SK-N-SH treated with all-trans-retinoic acid at 6 μM for 48 hours (cell line): ENCODE measurements at regions not wholly inside any gene's neighbourhood (a gene's known extent, or its start where the extent isn't known, plus 50 kb on each side); places are given as distances from the start of the nearest gene placed in this dataset.
"Not testable (repeated sequence)": the region's sequence is repeated elsewhere in the genome, so short reads cannot be mapped to it uniquely, and the experiment has no call there.

Experiments
- ATAC-seq: fragments of 200-7000 bp; cut with Tn5 transposase; 3 replicates; pipeline ENCODE4 v1.9.1; 2020; ENCODE audit warnings: mild to moderate bottlenecking, moderate library complexity
- ARNTL ChIP-seq: fragments of 450-650 bp; formaldehyde crosslinking; IDR thresholded peaks from 2 replicates; pipeline ENCODE4 v1.5.0; 2020; ENCODE audit warnings: low read depth, mild to moderate bottlenecking, moderate library complexity, borderline replicate concordance
- CREB5 ChIP-seq: fragments of 250-450 bp; sonication (Bioruptor Pico); IDR thresholded peaks from 2 replicates; pipeline ENCODE4 v1.5.1; 2020; ENCODE audit warnings: low read depth, mild to moderate bottlenecking, moderate library complexity
- CSDC2 ChIP-seq: fragments of 250-450 bp; sonication (Bioruptor Pico); IDR thresholded peaks from 2 replicates; pipeline ENCODE4 v1.5.0; 2020; ENCODE audit warnings: mild to moderate bottlenecking, moderate library complexity
- CSRNP3 ChIP-seq: fragments of 250-450 bp; sonication (Bioruptor Pico); IDR thresholded peaks from 2 replicates; pipeline ENCODE4 v1.5.1; 2021; ENCODE audit warnings: mild to moderate bottlenecking, moderate library complexity
- ESRRG ChIP-seq: fragments of 250-450 bp; sonication (Bioruptor Pico); IDR thresholded peaks from 2 replicates; pipeline ENCODE4 v1.6.1; 2021; ENCODE audit warnings: mild to moderate bottlenecking
- GLIS3 ChIP-seq: fragments of 250-450 bp; sonication (Bioruptor Pico); IDR thresholded peaks from 2 replicates; pipeline ENCODE4 v1.5.0; 2020; ENCODE audit warnings: mild to moderate bottlenecking, moderate library complexity
- ISL1 ChIP-seq: fragments of 250-450 bp; sonication (Bioruptor Pico); IDR thresholded peaks from 2 replicates; pipeline ENCODE4 v2.1.2; 2022; ENCODE audit warnings: mild to moderate bottlenecking, moderate library complexity
- OSR1 ChIP-seq: fragments of 250-450 bp; sonication (Bioruptor Pico); IDR thresholded peaks from 2 replicates; pipeline ENCODE4 v1.8.0; 2022; ENCODE audit warnings: moderate library complexity, mild to moderate bottlenecking, inconsistent platforms
- POU6F1 ChIP-seq: fragments of 250-450 bp; sonication (Bioruptor Pico); IDR thresholded peaks from 2 replicates; pipeline ENCODE4 v1.8.0; 2021; ENCODE audit warnings: low read depth, mild to moderate bottlenecking, moderate library complexity, borderline replicate concordance
- PPARA ChIP-seq: fragments of 250-450 bp; sonication (Bioruptor Pico); IDR thresholded peaks from 2 replicates; pipeline ENCODE4 v1.5.0; 2020; ENCODE audit warnings: mild to moderate bottlenecking, borderline replicate concordance
- RARB ChIP-seq: fragments of 250-450 bp; sonication (Bioruptor Pico); IDR thresholded peaks from 2 replicates; pipeline ENCODE4 v1.8.0; 2021; ENCODE audit warnings: mild to moderate bottlenecking, moderate library complexity
- TCF4 ChIP-seq: fragments of 250-450 bp; sonication (Bioruptor Pico); IDR thresholded peaks from 2 replicates; pipeline ENCODE4 v1.8.0; 2021; ENCODE audit warnings: mild to moderate bottlenecking, moderate library complexity, borderline replicate concordance
- TOX ChIP-seq: fragments of 250-450 bp; sonication (Bioruptor Pico); IDR thresholded peaks from 2 replicates; pipeline ENCODE4 v1.8.0; 2021; ENCODE audit warnings: mild to moderate bottlenecking, moderate library complexity, borderline replicate concordance
- TSHZ2 ChIP-seq: fragments of 250-450 bp; sonication (Bioruptor Pico); IDR thresholded peaks from 2 replicates; pipeline ENCODE4 v1.5.0; 2020; ENCODE audit warnings: mild to moderate bottlenecking, moderate library complexity
- ZC3H10 ChIP-seq: fragments of 250-450 bp; sonication (Bioruptor Pico); IDR thresholded peaks from 2 replicates; pipeline ENCODE4 v1.5.1; 2021; ENCODE audit warnings: mild to moderate bottlenecking, moderate library complexity
- ZFP3 ChIP-seq: fragments of 250-450 bp; sonication (Bioruptor Pico); IDR thresholded peaks from 2 replicates; pipeline ENCODE4 v1.5.0; 2020; ENCODE audit warnings: mild to moderate bottlenecking, moderate library complexity
- ZFP30 ChIP-seq: fragments of 450-650 bp; formaldehyde crosslinking; IDR thresholded peaks from 2 replicates; pipeline ENCODE4 v1.5.0; 2022; ENCODE audit warnings: mild to moderate bottlenecking, moderate library complexity
- ZNF565 ChIP-seq: fragments of 450-650 bp; formaldehyde crosslinking; conservative IDR thresholded peaks from 2 replicates; pipeline ENCODE4 v1.5.0; 2020; ENCODE audit warnings: low read depth, mild to moderate bottlenecking, moderate library complexity
- ZNF8 ChIP-seq: fragments of 450-650 bp; formaldehyde crosslinking; IDR thresholded peaks from 2 replicates; pipeline ENCODE4 v1.5.0; 2020; ENCODE audit warnings: mild to moderate bottlenecking, moderate library complexity

- TF ChIP-seq POU6F1 (no peak), GLIS3 (CRISPR knock-in tag) (no peak), TSHZ2 (CRISPR knock-in tag) (no peak), TOX (CRISPR knock-in tag) (no peak), ESRRG (no peak), ISL1 (CRISPR knock-in tag) (no peak), PPARA (no peak), ZNF565 (CRISPR knock-in tag) (no peak), ZNF8 (CRISPR knock-in tag) (no peak)
Observed at GRCh38 chr5:96292582-96293247, 140.3 kb downstream of the PCSK1 start (continued).

GRCh38 chr5:96289287-96289686, 143.8 kb downstream of the PCSK1 start:
- ATAC-seq, result not testable (repeated sequence)

- TF ChIP-seq ZC3H10 (CRISPR knock-in tag) (no peak), ZFP30 (no peak), CSRNP3 (no peak), ISL1 (CRISPR knock-in tag) (no peak), TSHZ2 (CRISPR knock-in tag) (no peak), CSDC2 (CRISPR knock-in tag) (no peak), ZFP3 (CRISPR knock-in tag) (no peak), ZNF8 (CRISPR knock-in tag) (no peak), ARNTL (CRISPR knock-in tag) (no peak), OSR1 (CRISPR knock-in tag) (no peak), TCF4 (CRISPR knock-in tag) (no peak), POU6F1 (no peak), CREB5 (no peak), PPARA (no peak), RARB (CRISPR knock-in tag) (no peak), TOX (CRISPR knock-in tag) (no peak)
- no peak for ATAC-seq
Observed at GRCh38 chr5:96288845-96289185, 144.2 kb downstream of the PCSK1 start.
